SK-N-SH treated with all-trans-retinoic acid at 6 μM for 48 hours (cell line): ENCODE measurements at regions not wholly inside any gene's neighbourhood (a gene's known extent, or its start where the extent isn't known, plus 50 kb on each side); places are given as distances from the start of the nearest gene placed in this dataset.

ENCODE experiments used
- ATAC-seq: fragments of 200-7000 bp; cut with Tn5 transposase; 3 replicates; pipeline ENCODE4 v1.9.1; 2020; ENCODE audit warnings: mild to moderate bottlenecking, moderate library complexity
- ARNTL ChIP-seq: fragments of 450-650 bp; formaldehyde crosslinking; IDR thresholded peaks from 2 replicates; pipeline ENCODE4 v1.5.0; 2020; ENCODE audit warnings: low read depth, mild to moderate bottlenecking, moderate library complexity, borderline replicate concordance
- BACH2 ChIP-seq: fragments of 250-450 bp; sonication (Bioruptor Pico); IDR thresholded peaks from 2 replicates; pipeline ENCODE4 v1.9.0; 2021; ENCODE audit warnings: mild to moderate bottlenecking, borderline replicate concordance
- CREB5 ChIP-seq: fragments of 250-450 bp; sonication (Bioruptor Pico); IDR thresholded peaks from 2 replicates; pipeline ENCODE4 v1.5.1; 2020; ENCODE audit warnings: low read depth, mild to moderate bottlenecking, moderate library complexity
- CSDC2 ChIP-seq: fragments of 250-450 bp; sonication (Bioruptor Pico); IDR thresholded peaks from 2 replicates; pipeline ENCODE4 v1.5.0; 2020; ENCODE audit warnings: mild to moderate bottlenecking, moderate library complexity
- CSRNP3 ChIP-seq: fragments of 250-450 bp; sonication (Bioruptor Pico); IDR thresholded peaks from 2 replicates; pipeline ENCODE4 v1.5.1; 2021; ENCODE audit warnings: mild to moderate bottlenecking, moderate library complexity
- ESRRG ChIP-seq: fragments of 250-450 bp; sonication (Bioruptor Pico); IDR thresholded peaks from 2 replicates; pipeline ENCODE4 v1.6.1; 2021; ENCODE audit warnings: mild to moderate bottlenecking
- GLIS3 ChIP-seq: fragments of 250-450 bp; sonication (Bioruptor Pico); IDR thresholded peaks from 2 replicates; pipeline ENCODE4 v1.5.0; 2020; ENCODE audit warnings: mild to moderate bottlenecking, moderate library complexity
- ISL1 ChIP-seq: fragments of 250-450 bp; sonication (Bioruptor Pico); IDR thresholded peaks from 2 replicates; pipeline ENCODE4 v2.1.2; 2022; ENCODE audit warnings: mild to moderate bottlenecking, moderate library complexity
- OSR1 ChIP-seq: fragments of 250-450 bp; sonication (Bioruptor Pico); IDR thresholded peaks from 2 replicates; pipeline ENCODE4 v1.8.0; 2022; ENCODE audit warnings: moderate library complexity, mild to moderate bottlenecking, inconsistent platforms
- POU6F1 ChIP-seq: fragments of 250-450 bp; sonication (Bioruptor Pico); IDR thresholded peaks from 2 replicates; pipeline ENCODE4 v1.8.0; 2021; ENCODE audit warnings: low read depth, mild to moderate bottlenecking, moderate library complexity, borderline replicate concordance
- PPARA ChIP-seq: fragments of 250-450 bp; sonication (Bioruptor Pico); IDR thresholded peaks from 2 replicates; pipeline ENCODE4 v1.5.0; 2020; ENCODE audit warnings: mild to moderate bottlenecking, borderline replicate concordance
- RARB ChIP-seq: fragments of 250-450 bp; sonication (Bioruptor Pico); IDR thresholded peaks from 2 replicates; pipeline ENCODE4 v1.8.0; 2021; ENCODE audit warnings: mild to moderate bottlenecking, moderate library complexity
- SNAI2 ChIP-seq: fragments of 250-450 bp; sonication (Bioruptor Pico); IDR thresholded peaks from 2 replicates; pipeline ENCODE4 v1.5.0; 2020; ENCODE audit warnings: mild to moderate bottlenecking, moderate library complexity
- TCF4 ChIP-seq: fragments of 250-450 bp; sonication (Bioruptor Pico); IDR thresholded peaks from 2 replicates; pipeline ENCODE4 v1.8.0; 2021; ENCODE audit warnings: mild to moderate bottlenecking, moderate library complexity, borderline replicate concordance
- TOX ChIP-seq: fragments of 250-450 bp; sonication (Bioruptor Pico); IDR thresholded peaks from 2 replicates; pipeline ENCODE4 v1.8.0; 2021; ENCODE audit warnings: mild to moderate bottlenecking, moderate library complexity, borderline replicate concordance
- TSHZ2 ChIP-seq: fragments of 250-450 bp; sonication (Bioruptor Pico); IDR thresholded peaks from 2 replicates; pipeline ENCODE4 v1.5.0; 2020; ENCODE audit warnings: mild to moderate bottlenecking, moderate library complexity
- ZC3H10 ChIP-seq: fragments of 250-450 bp; sonication (Bioruptor Pico); IDR thresholded peaks from 2 replicates; pipeline ENCODE4 v1.5.1; 2021; ENCODE audit warnings: mild to moderate bottlenecking, moderate library complexity
- ZFP3 ChIP-seq: fragments of 250-450 bp; sonication (Bioruptor Pico); IDR thresholded peaks from 2 replicates; pipeline ENCODE4 v1.5.0; 2020; ENCODE audit warnings: mild to moderate bottlenecking, moderate library complexity
- ZNF565 ChIP-seq: fragments of 450-650 bp; formaldehyde crosslinking; conservative IDR thresholded peaks from 2 replicates; pipeline ENCODE4 v1.5.0; 2020; ENCODE audit warnings: low read depth, mild to moderate bottlenecking, moderate library complexity
- ZNF70 ChIP-seq: fragments of 450-650 bp; formaldehyde crosslinking; IDR thresholded peaks from 2 replicates; pipeline ENCODE4 v1.5.0; 2020; ENCODE audit warnings: mild to moderate bottlenecking, moderate library complexity
- ZNF8 ChIP-seq: fragments of 450-650 bp; formaldehyde crosslinking; IDR thresholded peaks from 2 replicates; pipeline ENCODE4 v1.5.0; 2020; ENCODE audit warnings: mild to moderate bottlenecking, moderate library complexity

GRCh38 chr2:186302263-186302662 is 183.8 kb upstream of the ZC3H15 start:
- TF ChIP-seq TSHZ2 (CRISPR knock-in tag) (no peak), ZC3H10 (CRISPR knock-in tag) (no peak), CSRNP3 (CRISPR knock-in tag) (no peak), ZFP3 (CRISPR knock-in tag) (no peak), CSDC2 (CRISPR knock-in tag) (no peak), TOX (CRISPR knock-in tag) (no peak), SNAI2 (CRISPR knock-in tag) (no peak)
- no peak for ATAC-seq

GRCh38 chr2:186303091-186303490 is 183.0 kb upstream of the ZC3H15 start:
- TF ChIP-seq ESRRG: no peak
- no peak for TF ChIP-seq TOX (CRISPR knock-in tag)
- no peak for TF ChIP-seq CSRNP3 (CRISPR knock-in tag)
- TF ChIP-seq PPARA (CRISPR knock-in tag): no peak
- TF ChIP-seq OSR1 (CRISPR knock-in tag): no peak
- TF ChIP-seq ARNTL: no peak
- no peak for TF ChIP-seq ZNF70 (CRISPR knock-in tag)
- no peak for TF ChIP-seq TCF4 (CRISPR knock-in tag)
- ATAC-seq: no peak

GRCh38 chr2:186304064-186304463 is 182.0 kb upstream of the ZC3H15 start:
- no peak for TF ChIP-seq ZNF565
- TF ChIP-seq, all 23 proteins: peak for 0
- ATAC-seq: no peak

- ATAC-seq: no peak
- TF ChIP-seq RARB (CRISPR knock-in tag): no peak
- TF ChIP-seq GLIS3 (CRISPR knock-in tag): no peak
- TF ChIP-seq ZNF8 (CRISPR knock-in tag): no peak
- no peak for TF ChIP-seq POU6F1
- TF ChIP-seq BACH2 (CRISPR knock-in tag): no peak
- TF ChIP-seq TOX (CRISPR knock-in tag): no peak
- TF ChIP-seq, all 23 proteins: peak for 0
Measured at GRCh38 chr2:186306754-186307153, 179.3 kb upstream of the ZC3H15 start.

GRCh38 chr2:186307871-186308270 is 178.2 kb upstream of the ZC3H15 start:
- ATAC-seq: no peak
- TF ChIP-seq BACH2 (CRISPR knock-in tag) (no peak), ISL1 (CRISPR knock-in tag) (no peak), ZNF8 (CRISPR knock-in tag) (no peak), CREB5 (no peak), RARB (CRISPR knock-in tag) (no peak), PPARA (CRISPR knock-in tag) (no peak), ZFP3 (CRISPR knock-in tag) (no peak), ESRRG (no peak), ZC3H10 (CRISPR knock-in tag) (no peak), TOX (CRISPR knock-in tag) (no peak), SNAI2 (CRISPR knock-in tag) (no peak), TCF4 (CRISPR knock-in tag) (no peak)
